ENCODE measurements at regions not wholly inside any gene's neighbourhood (a gene's known extent, or its start where the extent isn't known, plus 50 kb on each side); places are given as distances from the start of the nearest gene placed in this dataset.
"Not testable (repeated sequence)": the region's sequence is repeated elsewhere in the genome, so short reads cannot be mapped to it uniquely, and the experiment has no call there.

DNA sequence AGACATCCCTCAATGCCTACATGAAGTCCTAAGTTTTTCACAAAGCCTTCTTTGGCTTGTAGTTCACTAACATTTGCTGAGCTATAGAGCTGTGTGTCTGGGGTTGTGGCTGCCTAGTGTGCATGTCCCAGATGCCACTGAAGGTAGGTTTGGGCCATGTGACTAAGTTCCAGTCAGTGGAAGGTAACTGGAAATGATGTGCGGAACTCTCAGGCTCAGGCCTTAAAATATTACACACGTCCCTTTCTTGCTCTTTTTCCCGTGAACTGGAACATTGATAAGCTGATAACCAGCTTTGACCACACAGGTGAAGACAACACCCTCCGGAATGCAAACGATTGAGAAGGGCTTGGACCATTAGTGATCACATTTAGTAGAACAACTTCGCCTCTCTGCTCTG, 358.1 kb downstream of the GATA3 start:
- DNase-seq (ENCODE audit: low read depth in 4 of 4, low spot score in 2 of 4) = no peak

DNA sequence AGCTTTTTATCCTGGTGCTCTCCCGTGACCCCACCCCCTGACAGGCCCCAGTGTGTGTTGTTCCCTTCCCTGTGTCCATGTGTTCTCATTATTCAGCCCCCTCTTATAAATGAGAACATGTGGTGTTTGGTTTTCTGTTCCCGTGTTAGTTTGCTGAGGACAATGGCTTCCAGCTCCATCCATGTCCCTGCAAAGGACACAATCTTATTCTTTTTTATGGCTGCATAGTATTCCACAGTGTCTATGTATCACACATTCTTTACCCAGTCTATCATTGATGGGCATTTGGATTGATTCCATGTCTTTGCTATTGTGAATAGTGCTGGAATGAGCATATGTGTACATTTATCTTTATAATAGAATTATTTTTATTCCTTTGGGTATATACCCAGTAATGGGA, 360.5 kb downstream of the GATA3 start:
- DNase-seq (ENCODE audit: low read depth in 4 of 4, low spot score in 2 of 4) = not testable (repeated sequence)

DNA sequence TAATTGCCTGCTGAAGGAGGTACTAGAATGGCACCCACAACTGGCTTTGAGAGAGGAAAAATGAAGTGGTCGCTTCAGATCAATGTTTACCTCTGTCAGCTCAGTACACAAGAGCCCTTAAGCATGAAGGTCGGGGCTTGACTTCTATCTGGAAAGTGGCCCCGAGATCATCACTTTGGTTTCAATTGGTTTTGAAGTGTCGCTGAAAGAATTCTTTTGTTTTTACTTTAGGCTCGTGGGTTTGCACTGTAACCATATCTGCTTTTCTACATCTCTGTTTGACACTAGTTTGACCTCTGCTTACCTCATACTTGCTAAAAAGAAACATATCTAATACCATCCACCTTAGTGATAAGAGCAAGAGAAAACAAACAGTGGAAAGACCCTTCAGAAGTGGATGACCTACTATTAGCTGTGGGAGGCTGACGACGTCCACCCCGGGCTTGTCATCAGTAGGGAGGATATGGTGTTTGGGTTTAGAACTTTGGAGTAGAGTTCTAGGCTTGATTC, 361.8 kb downstream of the GATA3 start:
- DNase-seq (ENCODE audit: low read depth in 4 of 4, low spot score in 2 of 4) = no peak

DNA sequence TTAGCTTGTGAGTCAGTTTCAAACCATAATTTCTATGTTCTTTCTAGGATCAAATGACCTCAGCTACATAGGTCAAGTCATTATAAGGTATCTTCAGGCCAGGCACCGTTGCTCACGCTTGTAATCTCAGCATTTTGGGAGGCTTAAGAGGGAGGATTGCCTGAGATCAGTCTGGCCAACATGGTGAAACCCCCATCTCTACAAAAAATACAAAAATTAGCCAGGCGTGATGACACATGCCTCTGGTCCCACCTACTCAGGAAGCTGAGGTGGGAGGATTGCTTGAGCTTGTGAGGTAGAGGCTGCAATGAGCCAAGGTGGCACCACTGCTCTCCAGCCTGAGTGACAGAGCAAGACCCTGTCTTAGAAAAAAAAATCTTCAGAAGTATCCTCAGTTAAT, 362.3 kb downstream of the GATA3 start:
- no peak for DNase-seq (ENCODE audit: low read depth in 4 of 4, low spot score in 2 of 4)

DNA sequence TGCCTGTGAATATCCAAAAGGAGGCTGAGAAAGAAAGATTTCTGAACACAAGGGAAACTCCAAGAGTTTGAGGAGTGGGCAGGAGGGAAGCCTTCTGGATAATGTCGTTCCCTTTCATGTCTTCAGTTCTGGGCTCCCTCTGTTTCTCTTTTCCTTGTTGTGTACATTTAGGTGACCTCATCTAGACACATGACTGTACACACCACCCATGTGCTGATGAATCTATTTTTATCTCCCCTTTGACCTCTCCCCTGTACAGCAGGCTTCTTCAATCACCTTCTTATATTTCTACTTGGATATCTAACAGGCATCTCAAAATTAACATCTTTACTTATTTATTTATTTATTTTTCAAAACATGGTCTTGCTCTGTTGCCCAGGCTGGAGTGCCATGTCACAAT, 363.1 kb downstream of the GATA3 start:
- no peak for DNase-seq (ENCODE audit: low read depth in 4 of 4, low spot score in 2 of 4)

DNA sequence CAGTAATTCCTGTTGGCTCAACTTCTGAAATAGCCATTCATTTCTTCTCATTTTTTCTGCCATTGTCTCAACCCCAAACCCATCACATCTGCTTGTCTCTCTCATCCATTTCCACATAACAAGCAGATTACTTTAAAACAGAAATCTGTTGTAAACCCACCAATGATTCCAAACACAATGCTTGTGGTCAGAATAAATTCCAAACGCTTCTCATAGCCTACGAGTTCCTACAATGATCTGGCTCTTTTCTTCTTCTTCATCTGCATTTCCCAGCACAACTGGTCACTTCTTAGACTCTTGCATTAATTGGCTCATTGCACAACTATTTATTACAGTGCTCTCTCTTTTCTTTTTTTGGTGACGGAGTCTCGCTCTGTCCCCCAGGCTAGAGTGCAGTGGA, 364.1 kb downstream of the GATA3 start:
- DNase-seq (ENCODE audit: low read depth in 4 of 4, low spot score in 2 of 4) = no peak

DNA sequence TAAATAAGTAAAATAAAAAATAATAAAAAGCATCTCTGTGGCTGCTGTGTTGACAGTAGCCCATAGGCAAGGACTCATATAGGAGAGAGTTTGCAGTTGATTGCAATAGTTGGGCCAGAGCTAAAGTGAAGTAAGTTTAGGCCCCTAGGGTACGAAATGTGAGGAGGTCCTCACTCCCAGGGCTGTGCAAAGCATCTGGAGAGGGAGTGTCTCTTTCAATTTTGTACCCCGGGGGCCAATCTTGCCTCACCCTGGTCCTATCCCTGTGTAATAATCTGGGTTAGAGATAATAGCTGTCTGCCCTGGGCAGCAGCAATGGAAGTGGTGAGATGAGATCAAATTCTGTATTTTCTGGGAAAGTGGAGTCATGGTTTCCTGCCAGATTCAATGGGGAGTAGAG, 365.7 kb downstream of the GATA3 start:
- no peak for DNase-seq (ENCODE audit: low read depth in 4 of 4, low spot score in 2 of 4)

DNA sequence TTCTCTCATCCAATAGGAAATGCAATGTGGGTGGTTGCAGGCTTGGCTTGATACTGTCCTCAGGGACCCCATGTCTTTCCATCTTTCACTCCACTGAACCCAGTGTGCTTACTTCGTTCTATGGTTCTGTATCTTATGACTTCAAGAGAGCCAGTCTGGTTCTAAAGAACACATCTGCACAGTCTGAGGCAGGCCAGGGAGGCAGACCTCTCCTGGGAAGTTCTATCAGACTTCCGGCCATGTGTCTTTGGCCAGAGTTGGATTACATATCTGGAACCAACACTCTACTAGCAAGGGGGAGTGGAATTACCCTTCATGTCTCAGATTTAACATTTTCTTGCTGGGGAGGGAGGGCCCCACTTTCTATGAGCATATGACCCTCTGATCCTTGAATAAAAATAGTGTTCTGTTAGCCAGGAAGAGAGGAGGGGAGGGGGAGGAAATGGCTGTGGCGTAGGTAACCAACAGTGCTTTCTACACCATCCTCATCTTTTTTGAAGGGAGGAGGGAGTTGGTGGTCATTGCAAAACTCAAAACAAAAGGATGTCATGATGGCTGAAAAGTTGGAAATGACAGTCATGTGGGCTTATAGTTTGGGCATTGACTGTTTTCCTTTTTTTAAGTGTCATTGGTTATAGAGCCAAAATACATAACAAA, 370.2 kb downstream of the GATA3 start:
- no peak for DNase-seq (ENCODE audit: low read depth in 4 of 4, low spot score in 2 of 4)

DNA sequence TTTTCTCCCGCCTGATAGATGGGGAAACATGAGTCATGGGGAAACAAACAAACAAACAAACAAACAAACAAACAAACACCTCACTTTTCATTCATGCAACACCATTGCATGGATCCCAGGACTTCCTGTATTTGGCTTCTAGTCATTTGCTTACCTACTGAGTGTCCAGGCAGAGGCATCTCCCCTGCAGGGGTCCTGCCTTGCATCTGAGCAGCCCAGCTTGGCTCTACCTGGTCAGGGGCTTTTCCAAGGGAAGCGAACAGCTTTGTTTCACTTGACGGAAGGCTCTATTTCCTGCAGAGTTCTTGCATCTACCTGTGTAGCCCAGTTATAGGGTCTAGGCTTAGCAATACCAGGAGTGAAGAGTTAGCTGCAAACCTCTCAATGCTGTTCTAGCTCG, 374.2 kb downstream of the GATA3 start:
- no peak for DNase-seq (ENCODE audit: low read depth in 4 of 4, low spot score in 2 of 4)

DNA sequence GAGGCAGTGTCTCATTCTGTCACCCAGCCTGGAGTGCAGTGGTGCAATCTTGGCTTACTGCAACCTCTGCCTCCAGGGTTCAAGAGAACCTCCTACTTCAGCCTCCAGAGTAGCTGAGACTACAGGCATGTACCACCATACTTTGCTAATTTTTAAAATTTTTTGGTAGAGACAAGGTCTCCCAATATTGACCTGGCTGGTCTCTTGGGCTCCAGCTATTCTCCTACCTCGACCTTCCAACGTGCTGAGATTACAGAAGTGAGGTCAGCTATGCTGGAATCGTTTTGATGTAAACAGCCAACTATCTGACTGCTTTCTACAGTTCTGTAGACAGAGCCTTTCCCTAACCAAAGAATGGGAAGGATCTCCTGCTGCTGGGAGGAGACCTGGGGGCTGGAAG, 375.8 kb downstream of the GATA3 start:
- no peak for DNase-seq (ENCODE audit: low read depth in 4 of 4, low spot score in 2 of 4)

DNA sequence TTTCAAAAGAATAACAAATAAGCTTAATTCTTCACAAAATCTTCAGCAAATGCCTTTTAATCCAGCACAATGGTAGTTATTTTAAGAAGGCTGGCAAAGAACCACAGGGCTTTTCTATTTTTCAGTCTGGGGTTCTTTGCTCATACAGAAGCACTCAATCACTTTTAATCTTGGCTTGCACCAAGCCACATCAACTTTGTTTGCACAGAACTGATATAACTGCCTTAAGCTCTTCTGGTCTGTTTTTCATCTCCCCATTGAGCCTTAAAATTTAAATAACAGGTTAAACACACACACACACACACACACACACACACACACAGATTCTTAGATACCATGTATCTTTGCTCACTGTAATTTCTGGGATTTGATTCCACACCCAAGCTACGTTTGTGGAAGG, 377.0 kb downstream of the GATA3 start:
- DNase-seq (ENCODE audit: low read depth in 4 of 4, low spot score in 2 of 4) = no peak

DNA sequence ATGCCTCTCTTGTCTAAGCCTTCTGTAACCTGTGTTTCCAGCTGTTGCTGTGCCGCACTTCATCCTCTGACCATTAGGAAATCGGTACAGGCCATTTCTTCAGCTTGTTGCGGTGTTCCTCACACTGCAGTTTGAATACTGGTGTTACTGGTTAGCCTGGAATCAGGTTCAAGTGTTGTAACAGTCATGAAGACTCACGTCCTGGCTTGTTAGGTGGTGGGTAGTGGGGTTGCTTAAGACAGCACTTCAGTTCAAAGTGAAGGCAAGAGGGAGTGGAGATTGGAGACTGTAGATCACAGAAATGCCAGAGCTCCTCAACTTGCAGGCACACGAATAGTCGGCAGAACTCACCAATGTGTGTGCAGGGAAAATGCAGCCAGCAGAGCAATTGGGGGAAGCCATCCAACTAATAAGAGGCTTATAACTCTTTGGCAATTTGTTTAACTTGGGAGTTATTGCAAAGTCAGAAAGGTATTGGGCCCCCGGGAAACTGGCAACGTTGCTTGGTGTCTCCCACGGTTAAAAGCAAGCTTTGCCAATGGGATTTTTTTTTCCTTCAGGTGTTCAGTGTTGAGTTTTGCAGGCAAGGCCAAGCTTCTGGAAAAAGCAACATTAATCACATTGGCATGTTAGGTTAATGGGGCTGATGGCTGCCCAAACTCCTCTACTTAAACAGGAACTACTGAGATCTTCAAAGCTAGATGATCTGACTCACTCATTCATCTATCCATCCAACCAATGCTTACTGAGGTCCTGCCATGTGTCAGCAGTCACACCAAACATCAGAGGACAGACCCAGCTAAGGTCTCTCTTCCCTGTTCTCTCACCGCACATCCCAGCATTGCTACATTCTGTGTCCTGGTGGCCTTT, 380.9 kb downstream of the GATA3 start:
- DNase-seq (ENCODE audit: low read depth in 4 of 4, low spot score in 2 of 4) = no peak

DNA sequence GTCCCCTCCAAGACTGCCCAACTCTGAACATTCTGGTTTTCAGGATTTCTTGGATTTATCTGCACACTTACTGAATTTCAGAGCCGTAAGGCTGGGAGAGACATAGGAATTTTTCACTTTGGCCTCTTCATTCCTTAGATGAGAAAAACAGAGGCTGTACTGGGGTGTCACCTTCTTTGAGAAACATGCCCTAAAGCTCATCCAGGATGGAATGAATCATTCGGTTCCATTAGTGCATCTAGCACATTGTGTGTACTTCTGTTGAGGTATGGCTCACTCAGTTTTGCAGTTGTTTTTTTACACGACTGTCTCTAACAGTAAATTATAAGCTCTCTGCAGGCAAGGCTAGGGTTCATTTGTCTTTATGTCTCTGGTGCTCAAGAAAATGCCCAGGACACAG, 383.4 kb downstream of the GATA3 start:
- no peak for DNase-seq (ENCODE audit: low read depth in 4 of 4, low spot score in 2 of 4)

DNA sequence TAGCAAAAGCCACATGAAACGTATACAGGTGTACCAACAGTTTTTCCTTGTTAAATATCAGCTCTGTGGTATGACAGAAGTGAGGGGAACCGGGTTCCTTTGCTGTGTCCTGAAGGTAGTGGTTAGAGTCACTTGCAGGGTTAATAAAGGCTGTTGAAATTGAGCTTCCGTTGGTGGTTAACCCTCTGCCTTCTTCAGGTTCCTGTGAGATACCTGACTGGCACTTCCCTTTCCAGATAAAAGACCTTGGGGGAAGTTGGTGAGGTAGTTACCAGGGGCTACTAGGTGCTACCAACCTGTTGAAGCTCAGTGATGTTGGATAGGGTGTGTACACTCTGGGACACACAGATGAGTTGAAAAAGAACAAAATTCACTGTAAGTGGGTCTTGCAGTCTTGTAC, 384.1 kb downstream of the GATA3 start:
- no peak for DNase-seq (ENCODE audit: low read depth in 4 of 4, low spot score in 2 of 4)

DNA sequence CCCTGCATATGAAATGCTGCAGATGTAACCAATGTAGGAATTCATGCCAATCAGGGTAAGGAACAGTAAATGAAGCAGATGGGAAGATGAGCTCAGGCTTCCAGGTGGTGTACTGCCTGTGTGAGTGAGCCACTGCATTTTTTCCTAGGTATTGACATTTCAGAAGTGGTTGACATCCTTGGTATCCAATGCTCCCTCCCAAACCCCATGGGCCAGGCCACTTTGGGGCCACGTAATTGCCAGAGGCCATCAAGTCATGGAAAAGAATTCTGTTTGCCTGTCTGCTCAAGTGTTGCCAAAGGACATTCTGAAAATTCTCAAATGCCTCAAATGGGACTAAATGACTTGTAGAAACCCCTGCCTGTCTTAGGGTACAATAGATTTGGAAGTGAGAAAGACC, 384.6 kb downstream of the GATA3 start:
- DNase-seq (ENCODE audit: low read depth in 4 of 4, low spot score in 2 of 4) = no peak

DNA sequence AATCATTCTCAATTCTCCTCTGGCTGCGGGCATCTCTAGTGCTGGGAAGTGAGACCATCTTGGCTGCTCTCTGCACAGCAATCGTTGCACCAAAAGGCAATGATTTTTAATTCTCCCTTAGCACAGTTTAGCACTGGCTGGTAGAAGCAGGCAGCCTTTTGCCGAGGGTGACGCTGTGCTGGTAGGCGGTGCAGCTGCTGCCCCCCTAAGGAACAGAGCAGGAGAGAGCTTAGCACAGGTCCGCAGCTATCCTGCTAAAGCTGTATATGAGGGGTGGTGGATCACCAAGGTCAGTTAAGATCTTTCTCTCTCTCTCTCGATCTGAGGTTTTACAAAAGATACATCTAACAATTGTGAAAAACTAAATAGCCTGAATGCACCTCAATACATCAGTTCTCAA, 390.1 kb downstream of the GATA3 start:
- no peak for DNase-seq (ENCODE audit: low read depth in 4 of 4, low spot score in 2 of 4)

DNA sequence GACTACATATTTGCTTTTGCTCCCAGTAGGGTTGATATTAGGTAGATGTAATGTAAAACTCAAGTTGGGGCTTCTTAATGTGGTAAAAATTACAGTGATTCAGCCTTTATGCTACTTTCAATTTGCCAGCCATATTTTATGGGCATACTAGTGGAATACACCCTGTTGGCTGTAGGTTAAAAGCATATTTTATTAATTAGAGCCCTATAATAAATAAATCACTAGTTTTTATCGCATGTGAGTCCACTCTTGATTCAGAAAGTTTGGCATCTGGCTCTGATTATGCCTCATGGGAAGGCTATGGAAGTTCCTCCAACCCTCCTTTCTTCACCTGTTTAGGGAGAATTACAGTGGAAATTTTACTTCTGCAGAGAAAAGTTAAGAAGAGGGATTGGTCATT, 390.9 kb downstream of the GATA3 start:
- DNase-seq (ENCODE audit: low read depth in 4 of 4, low spot score in 2 of 4) = no peak

DNA sequence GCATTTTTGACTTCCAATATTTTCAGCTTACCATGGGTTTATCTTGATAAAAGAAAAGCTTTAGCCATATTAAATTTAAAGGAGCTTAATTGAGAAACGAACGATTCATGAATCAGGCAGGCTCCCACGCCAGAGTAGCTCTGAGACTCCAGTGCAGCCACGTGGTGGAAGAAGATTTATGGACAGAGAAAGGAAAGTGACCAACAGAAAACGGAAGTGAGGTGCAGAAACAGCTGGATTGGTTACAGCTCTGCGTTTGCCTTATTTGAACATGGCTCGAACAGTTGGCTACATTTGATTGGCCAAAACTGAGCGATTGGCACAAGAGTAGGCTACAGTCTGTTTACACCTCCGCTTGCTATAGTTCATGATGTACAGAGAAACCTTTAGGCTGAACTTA, 395.4 kb downstream of the GATA3 start:
- DNase-seq (ENCODE audit: low read depth in 4 of 4, low spot score in 2 of 4) = no peak

DNA sequence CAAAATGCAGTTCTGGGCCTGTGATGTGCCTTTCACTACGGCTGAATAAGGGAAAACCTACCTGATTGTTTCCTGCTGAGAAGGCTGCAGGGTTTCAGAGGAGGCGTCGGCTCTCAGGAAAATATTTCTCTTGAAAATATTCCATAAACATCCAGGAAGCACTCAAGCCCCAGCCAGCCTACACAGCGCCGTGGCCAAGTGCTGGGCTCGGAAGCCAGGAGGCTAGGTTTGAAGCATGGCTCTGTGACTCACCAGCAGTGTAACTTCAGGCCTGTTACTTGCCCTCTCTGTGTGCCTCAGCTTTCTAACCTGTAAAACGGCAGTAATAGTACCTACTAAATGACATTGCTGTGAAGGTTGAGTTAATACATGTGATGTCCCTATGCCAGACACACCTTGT, 399.1 kb downstream of the GATA3 start:
- no peak for DNase-seq (ENCODE audit: low read depth in 4 of 4, low spot score in 2 of 4)

DNA sequence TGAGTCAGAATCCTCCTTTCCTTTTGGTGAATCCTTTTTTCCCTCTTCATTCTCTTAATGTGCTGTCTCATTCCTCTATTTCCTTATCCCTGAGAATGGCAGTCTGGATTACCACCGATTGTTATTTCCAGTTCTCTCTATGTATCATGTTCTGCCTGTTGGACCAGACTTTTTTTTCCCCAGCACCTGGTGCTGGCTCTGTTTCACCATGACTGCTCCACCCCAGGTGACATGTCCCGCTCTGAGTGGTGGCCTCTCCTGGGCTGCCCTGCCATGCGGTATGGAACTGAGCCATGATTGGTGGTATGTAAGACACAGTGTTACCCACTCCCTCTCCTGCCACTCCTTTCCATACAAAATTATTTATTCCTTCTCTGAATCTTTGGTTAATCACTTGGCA, 399.9 kb downstream of the GATA3 start:
- no peak for DNase-seq (ENCODE audit: low read depth in 4 of 4, low spot score in 2 of 4)

DNA sequence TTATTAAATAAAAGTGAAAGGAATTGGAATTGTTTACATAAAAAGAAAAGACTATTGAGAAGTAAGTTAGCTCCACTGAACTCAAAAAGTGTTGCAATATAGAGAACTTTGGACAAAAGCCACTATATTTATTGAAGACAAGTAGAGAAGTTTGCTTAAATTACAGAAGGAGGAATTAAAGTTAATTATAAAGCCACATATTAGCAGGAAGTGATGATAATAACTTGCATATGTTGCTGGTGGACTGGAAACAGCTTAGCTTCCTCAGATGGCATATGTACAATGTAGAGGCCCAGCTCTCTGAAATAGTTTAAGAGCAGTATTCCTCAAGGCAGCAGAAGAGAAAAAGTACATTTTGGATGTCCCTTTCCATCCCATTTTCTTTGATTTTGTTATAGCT, 400.7 kb downstream of the GATA3 start:
- no peak for DNase-seq (ENCODE audit: low read depth in 4 of 4, low spot score in 2 of 4)

DNA sequence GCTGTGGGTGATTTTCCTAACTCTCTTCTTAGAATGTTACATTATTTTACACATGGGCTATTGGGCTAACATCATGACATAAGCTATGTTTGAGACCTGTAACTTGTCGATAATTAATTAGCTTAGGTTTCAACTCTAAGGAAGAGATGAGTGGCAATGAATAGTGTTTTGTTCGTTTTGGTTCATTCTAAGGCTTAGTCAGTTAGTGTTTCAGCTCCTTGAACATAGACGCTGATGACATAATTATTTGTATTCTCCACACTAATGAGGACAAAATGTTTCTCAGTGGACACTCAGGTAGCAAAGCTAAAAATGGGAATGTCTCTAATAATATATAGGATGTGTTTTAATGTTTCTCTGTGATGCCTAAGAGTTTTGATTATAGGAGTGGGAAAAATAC, 401.9 kb downstream of the GATA3 start:
- DNase-seq (ENCODE audit: low read depth in 4 of 4, low spot score in 2 of 4) = no peak

All from left renal cortex interstitium (tissue), 4 donors.